OCI-LY1 (cell line): ENCODE measurements at regions not wholly inside any gene's neighbourhood (a gene's known extent, or its start where the extent isn't known, plus 50 kb on each side); places are given as distances from the start of the nearest gene placed in this dataset.

Experiments
- EZH2 ChIP-seq: fragments of 200-600 bp; sonication (generic), shearing (Covaris generic); IDR thresholded peaks from 2 replicates; pipeline ENCODE4 v1.8.0; 2017; ENCODE audit warnings: borderline replicate concordance, mixed run types, mild to moderate bottlenecking, antibody characterized with exemption, low read length, moderate library complexity, mixed read lengths
- TF ChIP-seq, protein P1 (sequence below): fragments of 200-600 bp; sonication (generic), shearing (Covaris generic); IDR thresholded peaks from 2 replicates; pipeline ENCODE4 v1.5.1; 2017; ENCODE audit warnings: mild to moderate bottlenecking, antibody characterized with exemption, low read length, moderate library complexity, mixed read lengths

DNA sequence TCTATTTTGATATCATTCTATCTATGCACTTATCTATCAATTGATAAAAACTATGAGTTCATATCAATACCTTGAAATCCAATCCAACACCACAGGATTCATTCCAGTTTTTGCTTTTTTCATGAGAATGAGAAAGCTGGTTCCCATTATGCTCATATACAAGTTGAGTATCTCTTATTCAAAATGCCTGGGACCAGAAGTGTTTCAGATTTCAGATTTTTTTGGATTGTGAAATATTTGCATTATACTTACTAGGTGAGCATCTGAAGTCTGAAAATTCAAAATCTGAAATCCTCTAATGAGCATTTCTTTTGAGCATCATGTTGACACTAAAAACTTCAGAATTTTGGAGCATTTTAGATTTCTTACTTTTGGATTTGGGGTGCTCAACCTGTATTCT lies 67.8 kb upstream of the DCBLD2 start:
- TF ChIP-seq, protein P1, sequence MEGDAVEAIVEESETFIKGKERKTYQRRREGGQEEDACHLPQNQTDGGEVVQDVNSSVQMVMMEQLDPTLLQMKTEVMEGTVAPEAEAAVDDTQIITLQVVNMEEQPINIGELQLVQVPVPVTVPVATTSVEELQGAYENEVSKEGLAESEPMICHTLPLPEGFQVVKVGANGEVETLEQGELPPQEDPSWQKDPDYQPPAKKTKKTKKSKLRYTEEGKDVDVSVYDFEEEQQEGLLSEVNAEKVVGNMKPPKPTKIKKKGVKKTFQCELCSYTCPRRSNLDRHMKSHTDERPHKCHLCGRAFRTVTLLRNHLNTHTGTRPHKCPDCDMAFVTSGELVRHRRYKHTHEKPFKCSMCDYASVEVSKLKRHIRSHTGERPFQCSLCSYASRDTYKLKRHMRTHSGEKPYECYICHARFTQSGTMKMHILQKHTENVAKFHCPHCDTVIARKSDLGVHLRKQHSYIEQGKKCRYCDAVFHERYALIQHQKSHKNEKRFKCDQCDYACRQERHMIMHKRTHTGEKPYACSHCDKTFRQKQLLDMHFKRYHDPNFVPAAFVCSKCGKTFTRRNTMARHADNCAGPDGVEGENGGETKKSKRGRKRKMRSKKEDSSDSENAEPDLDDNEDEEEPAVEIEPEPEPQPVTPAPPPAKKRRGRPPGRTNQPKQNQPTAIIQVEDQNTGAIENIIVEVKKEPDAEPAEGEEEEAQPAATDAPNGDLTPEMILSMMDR, result no peak
- no peak for TF ChIP-seq EZH2
